C4-2B (cell line): ENCODE measurements at regions not wholly inside any gene's neighbourhood (a gene's known extent, or its start where the extent isn't known, plus 50 kb on each side); places are given as distances from the start of the nearest gene placed in this dataset.
"Not testable (repeated sequence)": the region's sequence is repeated elsewhere in the genome, so short reads cannot be mapped to it uniquely, and the experiment has no call there.

ENCODE experiments used
- H3K27ac ChIP-seq: fragments of 450-650 bp; 2 replicates; pipeline ENCODE4 v1.5.1; 2017
- ZFX ChIP-seq: fragments of 450-650 bp; IDR thresholded peaks from 2 replicates; pipeline ENCODE4 v1.6.1; 2017
- TF ChIP-seq, protein P1 (sequence below): fragments of 450-650 bp; conservative IDR thresholded peaks from 2 replicates; pipeline ENCODE4 v1.5.1; 2017; ENCODE audit warnings: mild to moderate bottlenecking

DNA sequence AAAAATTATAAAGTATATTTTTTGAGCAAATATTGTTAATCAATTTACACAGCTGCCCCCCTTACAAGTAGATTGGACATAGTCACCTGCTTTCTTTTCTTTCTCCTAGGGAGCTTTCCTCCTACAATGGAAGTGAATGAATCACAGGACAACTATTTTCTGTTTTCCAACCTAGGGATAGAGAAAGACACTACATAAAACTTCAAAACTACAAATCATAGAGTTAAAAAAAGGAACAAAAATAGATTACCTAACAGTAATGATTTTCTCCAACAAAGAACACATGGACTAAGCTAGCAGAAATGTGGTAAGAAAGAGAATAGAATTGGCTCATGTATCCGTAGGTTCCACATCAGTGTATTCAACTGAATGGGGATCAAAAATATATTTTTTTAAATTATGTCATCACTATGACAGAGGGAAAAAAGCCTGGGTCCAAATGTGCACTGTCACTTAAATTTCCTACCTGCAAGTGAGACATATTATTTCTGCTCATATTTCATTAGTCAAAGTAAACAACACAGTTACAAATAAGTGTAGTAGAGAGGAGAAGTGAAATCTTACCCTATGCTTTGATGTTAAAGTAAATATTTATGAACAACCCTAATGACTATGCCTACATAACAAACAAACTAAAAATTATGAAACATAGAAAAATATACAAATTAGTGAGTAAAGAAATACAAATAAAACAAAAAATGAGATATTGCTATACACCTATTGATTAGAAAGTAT lies 756.7 kb downstream of the SOCS6 start:
- TF ChIP-seq, protein P1, sequence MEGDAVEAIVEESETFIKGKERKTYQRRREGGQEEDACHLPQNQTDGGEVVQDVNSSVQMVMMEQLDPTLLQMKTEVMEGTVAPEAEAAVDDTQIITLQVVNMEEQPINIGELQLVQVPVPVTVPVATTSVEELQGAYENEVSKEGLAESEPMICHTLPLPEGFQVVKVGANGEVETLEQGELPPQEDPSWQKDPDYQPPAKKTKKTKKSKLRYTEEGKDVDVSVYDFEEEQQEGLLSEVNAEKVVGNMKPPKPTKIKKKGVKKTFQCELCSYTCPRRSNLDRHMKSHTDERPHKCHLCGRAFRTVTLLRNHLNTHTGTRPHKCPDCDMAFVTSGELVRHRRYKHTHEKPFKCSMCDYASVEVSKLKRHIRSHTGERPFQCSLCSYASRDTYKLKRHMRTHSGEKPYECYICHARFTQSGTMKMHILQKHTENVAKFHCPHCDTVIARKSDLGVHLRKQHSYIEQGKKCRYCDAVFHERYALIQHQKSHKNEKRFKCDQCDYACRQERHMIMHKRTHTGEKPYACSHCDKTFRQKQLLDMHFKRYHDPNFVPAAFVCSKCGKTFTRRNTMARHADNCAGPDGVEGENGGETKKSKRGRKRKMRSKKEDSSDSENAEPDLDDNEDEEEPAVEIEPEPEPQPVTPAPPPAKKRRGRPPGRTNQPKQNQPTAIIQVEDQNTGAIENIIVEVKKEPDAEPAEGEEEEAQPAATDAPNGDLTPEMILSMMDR = no peak
- no peak for TF ChIP-seq ZFX
- no peak overlapping the region for H3K27ac ChIP-seq

DNA sequence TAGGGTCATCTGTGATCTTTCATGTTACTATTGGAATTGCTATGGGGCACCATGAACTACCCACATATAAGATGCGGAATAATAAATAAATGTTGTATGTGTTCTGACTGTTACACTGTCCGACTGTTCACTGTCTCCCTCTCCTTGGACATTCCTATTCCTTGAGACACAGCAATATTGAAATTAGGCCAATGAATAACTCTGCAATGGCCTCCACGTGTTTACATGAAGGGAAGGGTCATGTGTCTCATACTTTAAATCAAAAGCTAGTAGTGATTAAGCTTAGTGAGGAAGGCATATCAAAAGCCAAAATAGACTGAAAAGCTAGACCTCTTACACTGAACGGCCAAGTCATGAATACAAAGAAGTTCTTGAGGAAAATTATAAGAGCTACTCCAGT lies 751.3 kb downstream of the SOCS6 start:
- TF ChIP-seq ZFX = no peak
- TF ChIP-seq, protein P1 = no peak
- H3K27ac ChIP-seq = no peak overlapping the region

DNA sequence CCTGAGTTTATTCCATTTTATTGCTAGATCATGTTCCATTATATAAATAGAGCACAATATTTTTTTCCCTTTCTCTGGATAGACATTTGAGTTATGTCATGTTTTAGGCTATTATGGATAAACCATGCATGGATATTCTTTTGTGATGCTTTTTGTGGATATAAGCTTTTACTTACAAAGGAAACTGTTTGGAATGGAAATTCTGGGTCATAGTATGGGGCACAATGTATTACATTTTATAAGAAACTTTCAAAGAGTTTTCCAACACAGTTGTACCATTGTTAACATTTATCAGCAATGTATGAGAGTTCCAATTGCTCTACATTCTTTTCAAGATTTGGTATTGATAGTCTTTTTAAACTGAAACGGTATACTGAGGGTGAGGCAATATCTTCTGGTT lies 749.4 kb downstream of the SOCS6 start:
- no peak for TF ChIP-seq ZFX
- TF ChIP-seq, protein P1 = no peak
- H3K27ac ChIP-seq = no peak overlapping the region

DNA sequence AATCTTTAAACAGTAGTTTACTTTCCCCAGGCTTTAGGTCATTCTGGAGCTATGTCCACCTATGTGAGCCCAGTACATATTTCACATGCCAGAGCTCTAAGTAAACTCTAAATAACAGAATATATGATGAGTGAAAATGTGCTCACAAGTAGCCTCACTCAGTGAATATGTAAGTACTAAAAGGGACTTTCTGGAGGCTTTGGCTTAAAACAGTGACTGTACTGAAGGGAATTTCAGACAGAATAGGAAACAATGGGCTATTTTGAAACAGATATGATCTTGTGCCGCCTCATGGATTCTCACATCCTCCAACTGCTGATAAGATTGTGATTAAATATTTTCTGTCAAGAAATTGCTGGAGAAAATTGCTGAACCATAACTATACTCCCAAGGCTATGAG lies 747.9 kb downstream of the SOCS6 start:
- no peak overlapping the region for H3K27ac ChIP-seq
- TF ChIP-seq, protein P1 = no peak
- TF ChIP-seq ZFX = no peak

DNA sequence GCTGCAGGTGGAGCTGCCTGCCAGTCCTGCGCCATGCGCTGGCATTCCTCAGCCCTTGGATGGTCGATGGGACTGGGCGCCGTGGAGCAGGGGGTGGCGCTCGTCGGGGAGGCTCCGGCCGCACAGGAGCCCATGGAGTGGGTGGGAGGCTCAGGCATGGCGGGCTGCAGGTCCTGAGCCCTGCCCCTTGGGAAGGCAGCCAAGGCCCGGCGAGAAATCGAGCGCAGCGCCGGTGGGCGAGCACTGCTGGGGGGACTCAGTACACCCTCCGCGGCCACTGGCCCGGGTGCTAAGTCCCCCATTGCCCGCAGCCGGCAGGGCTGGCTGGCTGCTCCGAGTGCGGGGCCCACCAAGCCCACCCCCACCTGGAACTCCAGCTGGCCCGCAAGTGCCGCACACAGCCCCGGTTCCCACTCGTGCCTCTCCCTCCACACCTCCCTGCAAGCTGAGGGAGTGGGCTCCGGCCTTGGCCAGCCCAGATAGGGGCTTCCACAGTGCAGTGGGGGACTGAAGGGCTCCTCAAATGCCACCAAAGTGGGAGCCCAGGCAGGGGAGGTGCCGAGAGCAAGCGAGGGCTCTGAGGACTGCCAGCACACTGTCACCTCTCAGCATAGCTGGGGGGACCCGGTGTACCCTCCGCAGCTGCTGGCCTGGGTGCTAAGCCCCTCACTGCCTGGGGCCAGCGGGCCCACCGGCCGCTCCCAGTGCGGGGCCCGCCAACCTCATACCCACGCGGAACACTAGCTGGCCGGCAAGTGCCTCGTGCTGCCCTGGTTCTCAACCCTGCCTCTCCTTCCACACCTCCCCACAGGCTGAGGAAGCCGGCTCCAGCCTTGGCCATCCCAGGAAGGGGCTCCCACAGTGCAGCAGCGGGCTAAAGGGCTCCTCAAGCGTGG lies 742.7 kb downstream of the SOCS6 start:
- H3K27ac ChIP-seq = not testable (repeated sequence)

DNA sequence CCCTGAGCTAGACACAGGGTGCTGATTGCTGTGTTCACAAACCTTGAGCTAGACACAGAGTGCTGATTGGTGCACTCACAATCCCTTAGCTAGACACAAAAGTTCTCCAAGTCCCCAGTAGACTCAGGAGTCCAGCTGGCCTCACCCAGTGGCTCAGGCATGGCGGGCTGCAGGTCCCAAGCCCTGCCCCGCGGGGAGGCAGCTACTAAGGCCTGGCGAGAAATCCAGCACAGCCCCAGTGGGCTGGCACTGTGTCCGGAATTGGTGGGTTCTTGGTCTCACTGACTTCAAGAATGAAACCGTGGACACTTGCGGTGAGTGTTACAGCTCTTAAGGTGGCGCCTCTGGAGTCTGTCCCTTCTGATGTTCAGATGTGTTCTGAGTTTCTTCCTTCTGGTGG lies 741.2 kb downstream of the SOCS6 start:
- not testable (repeated sequence) for H3K27ac ChIP-seq

DNA sequence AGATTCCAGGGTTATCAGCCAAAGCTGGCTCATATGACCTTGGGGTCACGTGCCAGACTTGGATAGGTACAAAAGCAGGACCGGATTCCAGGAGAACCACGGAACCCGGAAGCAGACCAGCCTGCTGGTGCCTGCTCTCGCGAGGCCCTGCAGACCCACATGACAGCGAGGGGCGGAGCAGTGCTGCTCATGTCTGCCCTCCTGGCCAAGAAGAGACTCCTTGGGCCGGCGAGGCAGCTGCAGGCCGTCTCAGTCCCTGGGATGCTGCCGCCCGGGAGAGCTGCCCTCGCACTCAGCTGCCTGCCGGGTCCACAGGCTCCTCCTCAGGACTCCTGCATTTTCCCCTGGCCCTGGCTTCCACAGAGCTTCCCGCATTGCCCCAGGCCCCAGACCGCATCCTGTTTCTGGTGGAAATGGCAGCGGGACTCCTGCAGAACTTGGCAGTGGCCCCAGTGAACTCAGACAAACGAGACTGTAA lies 739.5 kb downstream of the SOCS6 start:
- TF ChIP-seq, protein P1 = no peak
- no peak for TF ChIP-seq ZFX
- no peak overlapping the region for H3K27ac ChIP-seq

DNA sequence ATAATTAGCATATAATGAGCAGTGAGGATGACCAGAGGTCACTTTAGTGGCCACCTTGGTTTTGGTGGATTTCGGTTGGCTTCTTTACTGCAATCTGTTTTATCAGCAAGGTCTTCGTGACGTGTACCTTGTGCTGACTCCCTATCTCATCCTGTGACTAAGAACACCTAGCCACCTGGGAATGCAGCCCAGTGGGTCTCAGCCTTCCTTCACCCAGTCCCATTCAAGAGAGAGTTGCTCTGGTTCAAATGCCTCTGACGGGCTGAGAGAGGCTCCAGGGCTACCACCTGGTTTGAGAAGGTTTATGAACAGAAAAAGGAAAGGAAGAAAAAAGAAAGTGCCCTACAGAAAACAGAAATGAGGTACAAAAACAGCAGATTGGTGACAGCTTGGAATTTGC lies 738.7 kb downstream of the SOCS6 start:
- no peak overlapping the region for H3K27ac ChIP-seq
- TF ChIP-seq ZFX = no peak
- TF ChIP-seq, protein P1 = no peak
